ENCODE measurements at regions not wholly inside any gene's neighbourhood (a gene's known extent, or its start where the extent isn't known, plus 50 kb on each side); places are given as distances from the start of the nearest gene placed in this dataset.

DNA sequence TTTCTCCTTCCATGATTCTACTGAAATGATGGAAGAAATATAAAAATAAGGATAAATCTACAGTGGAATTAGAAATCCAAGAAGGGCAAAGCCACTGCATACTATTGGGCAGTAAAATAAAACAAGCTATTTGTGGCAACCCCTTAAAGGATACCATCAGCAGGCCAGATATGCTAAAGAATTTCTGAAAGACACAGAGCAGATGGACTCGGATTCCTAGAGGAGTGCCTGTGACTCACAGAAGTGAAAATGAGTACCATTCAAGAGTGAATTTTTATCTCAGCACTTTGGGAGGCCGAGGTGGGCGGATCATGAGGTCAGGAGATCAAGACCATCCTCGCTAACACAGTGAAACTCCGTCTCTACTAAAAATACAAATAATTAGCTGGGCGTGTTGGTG, 318.1 kb downstream of the LRIG3 start (continued):
- TF ChIP-seq MXI1 (IDR thresholded peaks at IDR 0.05; ENCODE audit: low read depth, low read length) = no peak

- no peak overlapping the region for H3K27ac ChIP-seq (ENCODE audit: low read depth in 2 of 2, low read length in 1 of 2)
- H2AFZ ChIP-seq (ENCODE audit: low read depth) = no peak overlapping the region
- no peak overlapping the region for H3K4me3 ChIP-seq (ENCODE audit: low read depth in 2 of 2, low read length in 1 of 2)
- no peaks in the 10 kb centered on the region for H4K20me1 ChIP-seq (ENCODE audit: insufficient read depth)
- 14% methylated on average over 1 of the region's 1 CpG for WGBS (ENCODE audit: low lambda C conversion rate)
- H3K27me3 ChIP-seq (ENCODE audit: insufficient read depth) = no peaks in the 10 kb centered on the region; the same call in 1 of the 2 replicates
- H3K9ac ChIP-seq = no peak overlapping the region
- DNase-seq = no peak
- no peaks in the 10 kb centered on the region for H3K36me3 ChIP-seq (replicated peaks in 1 of 2; ENCODE audit: control insufficient read depth in 1 of 2, insufficient read depth in 2 of 2, low read length in 1 of 2)
- TF ChIP-seq SIN3A (IDR thresholded peaks at IDR 0.05; ENCODE audit: borderline replicate concordance, low read depth, low read length) (no peak), SMC3 (IDR thresholded peaks at IDR 0.05; ENCODE audit: low read depth, low read length) (no peak), USF1 (IDR thresholded peaks at IDR 0.05; ENCODE audit: borderline replicate concordance, low read depth) (no peak), YY1 (IDR thresholded peaks at IDR 0.05; ENCODE audit: low read depth) (no peak), TEAD4 (IDR thresholded peaks at IDR 0.05; ENCODE audit: borderline replicate concordance, insufficient read depth) (no peak), RCOR1 (IDR thresholded peaks at IDR 0.05; ENCODE audit: low read length) (no peak), GATA2 (CRISPR knock-in tag; IDR thresholded peaks at IDR 0.05) (no peak), JUND (IDR thresholded peaks at IDR 0.05) (no peak), RFX5 (IDR thresholded peaks at IDR 0.05; ENCODE audit: low read length) (no peak), FOXM1 (IDR thresholded peaks at IDR 0.05; ENCODE audit: low read depth) (no peak), MAX (IDR thresholded peaks at IDR 0.05; ENCODE audit: low read depth) (no peak), FOSL2 (IDR thresholded peaks at IDR 0.05; ENCODE audit: borderline replicate concordance, low read depth) (no peak), MXI1 (IDR thresholded peaks at IDR 0.05; ENCODE audit: low read depth, low read length) (no peak)
- TF ChIP-seq, protein P1, sequence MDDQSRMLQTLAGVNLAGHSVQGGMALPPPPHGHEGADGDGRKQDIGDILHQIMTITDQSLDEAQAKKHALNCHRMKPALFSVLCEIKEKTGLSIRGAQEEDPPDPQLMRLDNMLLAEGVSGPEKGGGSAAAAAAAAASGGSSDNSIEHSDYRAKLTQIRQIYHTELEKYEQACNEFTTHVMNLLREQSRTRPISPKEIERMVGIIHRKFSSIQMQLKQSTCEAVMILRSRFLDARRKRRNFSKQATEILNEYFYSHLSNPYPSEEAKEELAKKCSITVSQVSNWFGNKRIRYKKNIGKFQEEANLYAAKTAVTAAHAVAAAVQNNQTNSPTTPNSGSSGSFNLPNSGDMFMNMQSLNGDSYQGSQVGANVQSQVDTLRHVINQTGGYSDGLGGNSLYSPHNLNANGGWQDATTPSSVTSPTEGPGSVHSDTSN (IDR thresholded peaks at IDR 0.05) = no peak
- TF ChIP-seq, protein P2, sequence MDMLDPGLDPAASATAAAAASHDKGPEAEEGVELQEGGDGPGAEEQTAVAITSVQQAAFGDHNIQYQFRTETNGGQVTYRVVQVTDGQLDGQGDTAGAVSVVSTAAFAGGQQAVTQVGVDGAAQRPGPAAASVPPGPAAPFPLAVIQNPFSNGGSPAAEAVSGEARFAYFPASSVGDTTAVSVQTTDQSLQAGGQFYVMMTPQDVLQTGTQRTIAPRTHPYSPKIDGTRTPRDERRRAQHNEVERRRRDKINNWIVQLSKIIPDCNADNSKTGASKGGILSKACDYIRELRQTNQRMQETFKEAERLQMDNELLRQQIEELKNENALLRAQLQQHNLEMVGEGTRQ (IDR thresholded peaks at IDR 0.05; ENCODE audit: borderline replicate concordance, low read depth, low read length) = no peak
- TF ChIP-seq, protein P3, sequence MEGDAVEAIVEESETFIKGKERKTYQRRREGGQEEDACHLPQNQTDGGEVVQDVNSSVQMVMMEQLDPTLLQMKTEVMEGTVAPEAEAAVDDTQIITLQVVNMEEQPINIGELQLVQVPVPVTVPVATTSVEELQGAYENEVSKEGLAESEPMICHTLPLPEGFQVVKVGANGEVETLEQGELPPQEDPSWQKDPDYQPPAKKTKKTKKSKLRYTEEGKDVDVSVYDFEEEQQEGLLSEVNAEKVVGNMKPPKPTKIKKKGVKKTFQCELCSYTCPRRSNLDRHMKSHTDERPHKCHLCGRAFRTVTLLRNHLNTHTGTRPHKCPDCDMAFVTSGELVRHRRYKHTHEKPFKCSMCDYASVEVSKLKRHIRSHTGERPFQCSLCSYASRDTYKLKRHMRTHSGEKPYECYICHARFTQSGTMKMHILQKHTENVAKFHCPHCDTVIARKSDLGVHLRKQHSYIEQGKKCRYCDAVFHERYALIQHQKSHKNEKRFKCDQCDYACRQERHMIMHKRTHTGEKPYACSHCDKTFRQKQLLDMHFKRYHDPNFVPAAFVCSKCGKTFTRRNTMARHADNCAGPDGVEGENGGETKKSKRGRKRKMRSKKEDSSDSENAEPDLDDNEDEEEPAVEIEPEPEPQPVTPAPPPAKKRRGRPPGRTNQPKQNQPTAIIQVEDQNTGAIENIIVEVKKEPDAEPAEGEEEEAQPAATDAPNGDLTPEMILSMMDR (IDR thresholded peaks at IDR 0.05) = no peak
- H3K79me2 ChIP-seq (ENCODE audit: insufficient read depth) = no peaks in the 10 kb centered on the region
- no peaks in the 10 kb centered on the region for H3K9me3 ChIP-seq
- ChIA-PET CTCF (no interaction called here), POLR2A (no interaction called here)
- H3F3A ChIP-seq (replicated peaks; ENCODE audit: insufficient read depth) = no peaks in the 10 kb centered on the region
- no peaks in the 10 kb centered on the region for H3K4me1 ChIP-seq (ENCODE audit: control insufficient read depth in 1 of 2, insufficient read depth in 2 of 2, low read depth in 1 of 2, low read length in 1 of 2)
- no peak overlapping the region for H3K4me2 ChIP-seq
- 0 out of 2 replicates have a peak, but pooled peaks cover 3% of the 10 kb centered on the region for H3K9me2 ChIP-seq
Measured at GRCh38 chr12:58602736-58603135, 317.6 kb downstream of the LRIG3 start.
